ENCODE measurements at regions not wholly inside any gene's neighbourhood (a gene's known extent, or its start where the extent isn't known, plus 50 kb on each side); places are given as distances from the start of the nearest gene placed in this dataset.
"Not testable (repeated sequence)": the region's sequence is repeated elsewhere in the genome, so short reads cannot be mapped to it uniquely, and the experiment has no call there.

DNA sequence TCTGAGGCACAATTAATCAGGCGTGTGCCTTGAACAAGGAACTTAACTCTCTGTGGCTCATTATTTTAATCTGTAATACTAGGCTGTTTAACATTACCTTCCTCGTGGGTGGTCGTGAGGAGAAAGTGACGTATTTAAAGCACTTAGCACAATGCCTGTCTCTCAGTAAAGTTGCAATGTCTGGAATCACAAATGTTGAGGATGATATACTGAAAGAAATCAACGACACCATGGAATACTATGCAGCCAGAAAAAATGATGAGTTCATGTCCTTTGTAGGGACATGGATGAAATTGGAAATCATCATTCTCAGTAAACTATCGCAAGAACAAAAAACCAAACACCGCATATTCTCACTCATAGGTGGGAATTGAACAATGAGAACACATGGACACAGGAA is 1320.0 kb upstream of the TMEM132C start:
- TF ChIP-seq, protein P1, sequence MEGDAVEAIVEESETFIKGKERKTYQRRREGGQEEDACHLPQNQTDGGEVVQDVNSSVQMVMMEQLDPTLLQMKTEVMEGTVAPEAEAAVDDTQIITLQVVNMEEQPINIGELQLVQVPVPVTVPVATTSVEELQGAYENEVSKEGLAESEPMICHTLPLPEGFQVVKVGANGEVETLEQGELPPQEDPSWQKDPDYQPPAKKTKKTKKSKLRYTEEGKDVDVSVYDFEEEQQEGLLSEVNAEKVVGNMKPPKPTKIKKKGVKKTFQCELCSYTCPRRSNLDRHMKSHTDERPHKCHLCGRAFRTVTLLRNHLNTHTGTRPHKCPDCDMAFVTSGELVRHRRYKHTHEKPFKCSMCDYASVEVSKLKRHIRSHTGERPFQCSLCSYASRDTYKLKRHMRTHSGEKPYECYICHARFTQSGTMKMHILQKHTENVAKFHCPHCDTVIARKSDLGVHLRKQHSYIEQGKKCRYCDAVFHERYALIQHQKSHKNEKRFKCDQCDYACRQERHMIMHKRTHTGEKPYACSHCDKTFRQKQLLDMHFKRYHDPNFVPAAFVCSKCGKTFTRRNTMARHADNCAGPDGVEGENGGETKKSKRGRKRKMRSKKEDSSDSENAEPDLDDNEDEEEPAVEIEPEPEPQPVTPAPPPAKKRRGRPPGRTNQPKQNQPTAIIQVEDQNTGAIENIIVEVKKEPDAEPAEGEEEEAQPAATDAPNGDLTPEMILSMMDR (IDR thresholded peaks at IDR 0.05): not testable (repeated sequence)
- not testable (repeated sequence) for TF ChIP-seq POLR2A (IDR thresholded peaks at IDR 0.05)

Data from heart left ventricle (tissue), 13 donors.